ENCODE measurements at regions not wholly inside any gene's neighbourhood (a gene's known extent, or its start where the extent isn't known, plus 50 kb on each side); places are given as distances from the start of the nearest gene placed in this dataset.
A peak's percentile ranks its signal among the peaks of the same experiment; 100 is the strongest.

DNA sequence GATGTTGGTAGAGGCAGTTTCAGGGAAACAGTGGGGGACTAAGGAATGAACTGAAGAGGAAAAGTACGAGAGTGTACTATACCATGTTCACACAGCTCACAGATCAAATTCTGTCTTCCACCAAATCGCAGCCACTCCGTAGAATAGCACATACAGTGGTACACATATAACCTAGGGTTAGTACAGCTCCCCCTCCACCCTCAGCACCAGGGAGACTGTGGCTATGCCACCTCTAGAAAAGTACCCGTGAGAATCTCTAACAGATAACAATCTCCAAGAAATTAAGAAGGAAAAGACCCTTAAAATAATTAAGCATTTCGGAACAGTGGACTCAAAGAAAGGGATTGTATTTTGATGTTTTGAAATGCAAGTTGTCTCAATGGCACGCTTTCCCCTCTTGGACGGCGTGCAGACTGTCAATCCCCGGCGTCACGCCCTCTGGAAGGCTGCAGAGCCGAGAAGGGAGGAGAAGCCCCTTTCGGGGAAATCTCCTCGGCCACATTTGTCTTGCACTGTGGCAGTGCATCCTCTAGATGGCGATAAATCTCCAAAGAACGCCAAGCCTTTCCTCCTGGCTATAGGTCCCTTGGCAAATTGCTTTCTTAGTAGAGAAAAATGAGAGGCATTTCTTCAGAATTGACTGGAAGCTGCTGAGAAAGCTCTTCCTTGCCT is 345.0 kb downstream of the REEP3 start:
- H3K9me3 Mint-ChIP-seq (ENCODE audit: low read depth) = no peaks in the 10 kb centered on the region
- DNase-seq (ENCODE audit: low spot score) = no peak
- no peaks in the 10 kb centered on the region for H3K36me3 Mint-ChIP-seq (ENCODE audit: low read depth)
- no peak overlapping the region for H3K27ac Mint-ChIP-seq (ENCODE audit: unreplicated experiment)
- H3K27me3 Mint-ChIP-seq (ENCODE audit: low read depth) = peaks cover 38% of the 10 kb centered on the region
- TF ChIP-seq, protein P1, sequence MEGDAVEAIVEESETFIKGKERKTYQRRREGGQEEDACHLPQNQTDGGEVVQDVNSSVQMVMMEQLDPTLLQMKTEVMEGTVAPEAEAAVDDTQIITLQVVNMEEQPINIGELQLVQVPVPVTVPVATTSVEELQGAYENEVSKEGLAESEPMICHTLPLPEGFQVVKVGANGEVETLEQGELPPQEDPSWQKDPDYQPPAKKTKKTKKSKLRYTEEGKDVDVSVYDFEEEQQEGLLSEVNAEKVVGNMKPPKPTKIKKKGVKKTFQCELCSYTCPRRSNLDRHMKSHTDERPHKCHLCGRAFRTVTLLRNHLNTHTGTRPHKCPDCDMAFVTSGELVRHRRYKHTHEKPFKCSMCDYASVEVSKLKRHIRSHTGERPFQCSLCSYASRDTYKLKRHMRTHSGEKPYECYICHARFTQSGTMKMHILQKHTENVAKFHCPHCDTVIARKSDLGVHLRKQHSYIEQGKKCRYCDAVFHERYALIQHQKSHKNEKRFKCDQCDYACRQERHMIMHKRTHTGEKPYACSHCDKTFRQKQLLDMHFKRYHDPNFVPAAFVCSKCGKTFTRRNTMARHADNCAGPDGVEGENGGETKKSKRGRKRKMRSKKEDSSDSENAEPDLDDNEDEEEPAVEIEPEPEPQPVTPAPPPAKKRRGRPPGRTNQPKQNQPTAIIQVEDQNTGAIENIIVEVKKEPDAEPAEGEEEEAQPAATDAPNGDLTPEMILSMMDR (IDR thresholded peaks at IDR 0.05) = peak; percentile 90
- H3K4me3 Mint-ChIP-seq (ENCODE audit: unreplicated experiment) = peak overlapping the region; percentile 56
- peaks cover 11% of the 10 kb centered on the region for H3K4me1 Mint-ChIP-seq (ENCODE audit: low read depth)

DNA sequence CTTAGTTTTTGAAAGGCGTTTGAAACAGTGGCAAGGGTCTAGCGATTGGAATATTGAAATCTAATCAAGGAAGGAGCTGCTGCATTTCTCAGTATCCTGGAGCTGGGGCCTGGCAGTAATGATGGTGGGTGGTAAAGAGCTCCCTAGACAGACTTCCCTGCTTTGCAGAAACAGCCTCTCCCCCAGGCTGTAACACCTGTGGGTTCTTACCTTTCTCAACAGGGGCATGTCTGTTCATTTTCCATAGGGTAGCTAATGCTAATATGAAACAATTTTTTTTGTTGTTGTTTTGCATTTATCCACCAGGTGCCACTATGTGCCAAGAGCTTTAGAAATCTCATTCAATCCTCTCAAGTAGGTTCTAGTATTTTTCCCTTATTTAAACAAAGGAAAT is 345.5 kb downstream of the REEP3 start:
- H3K27me3 Mint-ChIP-seq (ENCODE audit: low read depth) = peaks cover 39% of the 10 kb centered on the region
- no peaks in the 10 kb centered on the region for H3K9me3 Mint-ChIP-seq (ENCODE audit: low read depth)
- TF ChIP-seq, protein P1 (IDR thresholded peaks at IDR 0.05) = peak; percentile 75
- H3K4me1 Mint-ChIP-seq (ENCODE audit: low read depth) = peaks cover 11% of the 10 kb centered on the region
- no peak for DNase-seq (ENCODE audit: low spot score)
- H3K27ac Mint-ChIP-seq (ENCODE audit: unreplicated experiment) = no peak overlapping the region
- no peaks in the 10 kb centered on the region for H3K36me3 Mint-ChIP-seq (ENCODE audit: low read depth)
- H3K4me3 Mint-ChIP-seq (ENCODE audit: unreplicated experiment) = no peak overlapping the region

DNA sequence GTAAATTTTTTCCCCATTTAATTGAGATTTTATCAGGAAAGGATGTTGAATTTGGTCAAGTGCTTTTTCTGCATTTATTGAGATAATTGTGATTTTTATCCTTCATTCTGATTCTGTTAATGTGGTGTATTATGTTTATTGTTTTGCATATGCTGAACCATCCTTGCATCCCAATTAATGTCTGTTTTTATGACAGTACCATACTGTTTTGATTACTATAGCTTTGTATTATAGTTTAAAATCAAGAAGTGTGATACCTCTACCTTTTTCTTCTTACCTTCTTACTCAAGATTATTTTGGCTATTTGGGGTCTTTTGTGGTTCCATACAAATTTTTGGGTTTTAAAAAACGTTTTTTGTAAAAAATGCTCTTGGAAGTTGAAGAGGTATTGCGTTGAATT is 357.2 kb downstream of the REEP3 start:
- TF ChIP-seq, protein P1 (IDR thresholded peaks at IDR 0.05) = no peak
- no peak overlapping the region for H3K4me3 Mint-ChIP-seq (ENCODE audit: unreplicated experiment)
- DNase-seq (ENCODE audit: low spot score) = no peak
- peaks cover 11% of the 10 kb centered on the region for H3K27me3 Mint-ChIP-seq (ENCODE audit: low read depth)
- no peaks in the 10 kb centered on the region for H3K4me1 Mint-ChIP-seq (ENCODE audit: low read depth)
- peaks cover 26% of the 10 kb centered on the region for H3K9me3 Mint-ChIP-seq (ENCODE audit: low read depth)
- no peak overlapping the region for H3K27ac Mint-ChIP-seq (ENCODE audit: unreplicated experiment)
- H3K36me3 Mint-ChIP-seq (ENCODE audit: low read depth) = peaks cover 7% of the 10 kb centered on the region

DNA sequence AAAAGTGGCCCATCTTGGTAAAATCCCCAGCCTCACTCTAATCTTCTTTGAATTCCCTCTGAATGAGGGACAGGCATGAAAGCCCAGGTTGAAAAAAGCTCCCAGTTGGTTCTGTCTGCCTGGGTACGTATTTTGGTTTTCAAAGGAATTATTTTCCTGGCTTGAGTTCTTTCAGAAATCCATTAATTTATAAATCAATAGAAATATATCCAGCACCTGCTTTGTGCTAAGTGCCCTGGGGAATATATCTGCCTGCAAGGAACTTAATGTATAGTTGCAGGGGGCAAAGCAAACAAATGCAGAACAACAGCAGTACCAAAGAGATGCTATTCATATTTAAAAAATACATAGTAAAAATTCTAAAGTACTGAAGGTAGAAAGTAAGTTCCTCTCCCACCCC is 362.7 kb downstream of the REEP3 start:
- peaks cover 17% of the 10 kb centered on the region for H3K4me1 Mint-ChIP-seq (ENCODE audit: low read depth)
- no peak for DNase-seq (ENCODE audit: low spot score)
- H3K27ac Mint-ChIP-seq (ENCODE audit: unreplicated experiment) = no peak overlapping the region
- H3K9me3 Mint-ChIP-seq (ENCODE audit: low read depth) = peaks cover 17% of the 10 kb centered on the region
- TF ChIP-seq, protein P1 (IDR thresholded peaks at IDR 0.05) = no peak
- H3K27me3 Mint-ChIP-seq (ENCODE audit: low read depth) = peaks cover 3% of the 10 kb centered on the region
- H3K4me3 Mint-ChIP-seq (ENCODE audit: unreplicated experiment) = no peak overlapping the region
- peaks cover 5% of the 10 kb centered on the region for H3K36me3 Mint-ChIP-seq (ENCODE audit: low read depth)

DNA sequence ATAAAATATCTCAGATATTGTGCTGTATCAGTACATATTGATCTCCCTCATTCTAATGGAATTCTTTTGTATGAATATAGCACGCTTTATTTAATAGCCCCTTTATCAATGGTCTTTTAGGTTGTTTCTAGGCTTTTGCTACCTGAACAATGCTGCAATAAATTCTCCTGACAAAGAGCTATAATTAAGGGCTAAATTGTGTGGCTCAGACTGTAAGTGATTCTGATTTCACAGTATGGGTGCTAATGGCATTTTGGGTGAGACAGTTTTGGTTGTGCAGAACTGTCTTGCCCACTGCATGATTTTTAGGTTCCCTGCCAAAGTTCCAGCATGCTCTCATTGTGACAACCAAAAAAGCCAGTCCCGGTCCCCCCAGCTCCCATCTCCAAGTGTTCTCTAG is 363.2 kb downstream of the REEP3 start:
- peaks cover 13% of the 10 kb centered on the region for H3K9me3 Mint-ChIP-seq (ENCODE audit: low read depth)
- H3K4me3 Mint-ChIP-seq (ENCODE audit: unreplicated experiment) = no peak overlapping the region
- peaks cover 5% of the 10 kb centered on the region for H3K36me3 Mint-ChIP-seq (ENCODE audit: low read depth)
- peaks cover 22% of the 10 kb centered on the region for H3K4me1 Mint-ChIP-seq (ENCODE audit: low read depth)
- H3K27ac Mint-ChIP-seq (ENCODE audit: unreplicated experiment) = no peak overlapping the region
- TF ChIP-seq, protein P1 (IDR thresholded peaks at IDR 0.05) = no peak
- H3K27me3 Mint-ChIP-seq (ENCODE audit: low read depth) = peaks cover 3% of the 10 kb centered on the region
- DNase-seq (ENCODE audit: low spot score) = no peak
